HEK293 (cell line): ENCODE measurements at regions not wholly inside any gene's neighbourhood (a gene's known extent, or its start where the extent isn't known, plus 50 kb on each side); places are given as distances from the start of the nearest gene placed in this dataset.

ENCODE experiments used
- TF ChIP-seq, protein P1 (sequence below): fragments of 450-650 bp; formaldehyde crosslinking; IDR thresholded peaks from 2 replicates; pipeline ENCODE4 v1.5.1; 2016; ENCODE audit warnings: missing biosample characterization, missing genetic modification characterization
- TF ChIP-seq, protein P2 (sequence below): fragments of 450-650 bp; formaldehyde crosslinking; IDR thresholded peaks from 2 replicates; pipeline ENCODE4 v1.5.1; 2016; ENCODE audit warnings: missing biosample characterization, missing genetic modification characterization

DNA sequence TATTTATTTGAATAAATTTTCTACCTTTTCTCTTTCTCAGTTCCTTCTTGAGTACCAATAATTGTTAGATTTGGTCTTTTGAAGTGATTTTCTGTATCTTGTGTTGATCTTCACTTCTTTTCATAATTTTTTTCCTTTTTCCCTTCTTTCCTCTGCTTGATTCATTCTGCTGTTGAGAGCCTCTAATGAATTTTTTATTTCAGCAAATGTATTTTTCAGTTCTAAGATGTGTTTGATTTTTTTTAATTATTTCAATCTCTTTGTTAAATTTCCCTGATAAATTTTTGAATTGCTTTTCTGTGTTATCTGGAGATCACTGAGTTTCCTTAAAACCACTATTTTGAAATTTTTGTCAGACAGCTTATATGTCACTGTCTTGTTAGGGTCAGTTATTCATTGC, 155.4 kb upstream of the IL15 start:
- TF ChIP-seq, protein P1, sequence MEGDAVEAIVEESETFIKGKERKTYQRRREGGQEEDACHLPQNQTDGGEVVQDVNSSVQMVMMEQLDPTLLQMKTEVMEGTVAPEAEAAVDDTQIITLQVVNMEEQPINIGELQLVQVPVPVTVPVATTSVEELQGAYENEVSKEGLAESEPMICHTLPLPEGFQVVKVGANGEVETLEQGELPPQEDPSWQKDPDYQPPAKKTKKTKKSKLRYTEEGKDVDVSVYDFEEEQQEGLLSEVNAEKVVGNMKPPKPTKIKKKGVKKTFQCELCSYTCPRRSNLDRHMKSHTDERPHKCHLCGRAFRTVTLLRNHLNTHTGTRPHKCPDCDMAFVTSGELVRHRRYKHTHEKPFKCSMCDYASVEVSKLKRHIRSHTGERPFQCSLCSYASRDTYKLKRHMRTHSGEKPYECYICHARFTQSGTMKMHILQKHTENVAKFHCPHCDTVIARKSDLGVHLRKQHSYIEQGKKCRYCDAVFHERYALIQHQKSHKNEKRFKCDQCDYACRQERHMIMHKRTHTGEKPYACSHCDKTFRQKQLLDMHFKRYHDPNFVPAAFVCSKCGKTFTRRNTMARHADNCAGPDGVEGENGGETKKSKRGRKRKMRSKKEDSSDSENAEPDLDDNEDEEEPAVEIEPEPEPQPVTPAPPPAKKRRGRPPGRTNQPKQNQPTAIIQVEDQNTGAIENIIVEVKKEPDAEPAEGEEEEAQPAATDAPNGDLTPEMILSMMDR (tag by site-specific recombination), result no peak
- TF ChIP-seq, protein P2, sequence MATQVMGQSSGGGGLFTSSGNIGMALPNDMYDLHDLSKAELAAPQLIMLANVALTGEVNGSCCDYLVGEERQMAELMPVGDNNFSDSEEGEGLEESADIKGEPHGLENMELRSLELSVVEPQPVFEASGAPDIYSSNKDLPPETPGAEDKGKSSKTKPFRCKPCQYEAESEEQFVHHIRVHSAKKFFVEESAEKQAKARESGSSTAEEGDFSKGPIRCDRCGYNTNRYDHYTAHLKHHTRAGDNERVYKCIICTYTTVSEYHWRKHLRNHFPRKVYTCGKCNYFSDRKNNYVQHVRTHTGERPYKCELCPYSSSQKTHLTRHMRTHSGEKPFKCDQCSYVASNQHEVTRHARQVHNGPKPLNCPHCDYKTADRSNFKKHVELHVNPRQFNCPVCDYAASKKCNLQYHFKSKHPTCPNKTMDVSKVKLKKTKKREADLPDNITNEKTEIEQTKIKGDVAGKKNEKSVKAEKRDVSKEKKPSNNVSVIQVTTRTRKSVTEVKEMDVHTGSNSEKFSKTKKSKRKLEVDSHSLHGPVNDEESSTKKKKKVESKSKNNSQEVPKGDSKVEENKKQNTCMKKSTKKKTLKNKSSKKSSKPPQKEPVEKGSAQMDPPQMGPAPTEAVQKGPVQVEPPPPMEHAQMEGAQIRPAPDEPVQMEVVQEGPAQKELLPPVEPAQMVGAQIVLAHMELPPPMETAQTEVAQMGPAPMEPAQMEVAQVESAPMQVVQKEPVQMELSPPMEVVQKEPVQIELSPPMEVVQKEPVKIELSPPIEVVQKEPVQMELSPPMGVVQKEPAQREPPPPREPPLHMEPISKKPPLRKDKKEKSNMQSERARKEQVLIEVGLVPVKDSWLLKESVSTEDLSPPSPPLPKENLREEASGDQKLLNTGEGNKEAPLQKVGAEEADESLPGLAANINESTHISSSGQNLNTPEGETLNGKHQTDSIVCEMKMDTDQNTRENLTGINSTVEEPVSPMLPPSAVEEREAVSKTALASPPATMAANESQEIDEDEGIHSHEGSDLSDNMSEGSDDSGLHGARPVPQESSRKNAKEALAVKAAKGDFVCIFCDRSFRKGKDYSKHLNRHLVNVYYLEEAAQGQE (tag by site-specific recombination), result no peak
